ENCODE measurements at regions not wholly inside any gene's neighbourhood (a gene's known extent, or its start where the extent isn't known, plus 50 kb on each side); places are given as distances from the start of the nearest gene placed in this dataset.

- TF ChIP-seq TAF1 (IDR thresholded peaks at IDR 0.05; ENCODE audit: low read depth): no peak
- TF ChIP-seq CTCF (IDR thresholded peaks at IDR 0.05; ENCODE audit: poor library complexity, severe bottlenecking): no peak
- TF ChIP-seq POLR2AphosphoS5 (IDR thresholded peaks at IDR 0.05): no peak
- no peak for TF ChIP-seq EP300 (conservative IDR thresholded peaks at IDR 0.05; ENCODE audit: poor library complexity, severe bottlenecking)
- no peak for TF ChIP-seq EZH2 (IDR thresholded peaks at IDR 0.05; ENCODE audit: borderline replicate concordance, insufficient read depth, low read length, poor library complexity, severe bottlenecking)
- no peak for TF ChIP-seq RAD21 (conservative IDR thresholded peaks at IDR 0.05)
- no peak for TF ChIP-seq SMC3 (conservative IDR thresholded peaks at IDR 0.05; ENCODE audit: poor library complexity)
- TF ChIP-seq MXI1 (conservative IDR thresholded peaks at IDR 0.05; ENCODE audit: poor library complexity, severe bottlenecking): no peak
- TF ChIP-seq REST (IDR thresholded peaks at IDR 0.05; ENCODE audit: borderline replicate concordance): no peak
Observed at GRCh38 chr2:7121851-7122250, 204.6 kb downstream of the RNF144A start.

Measured in neural cell (in vitro differentiated cells).